Body of pancreas (tissue), 4 donors: ENCODE measurements at regions not wholly inside any gene's neighbourhood (a gene's known extent, or its start where the extent isn't known, plus 50 kb on each side); places are given as distances from the start of the nearest gene placed in this dataset.

Experiments
- ATAC-seq: fragments of 150-250 bp; one replicate; pipeline ENCODE4 v1.9.1; 2016
- DNase-seq, 4 donors: peaks; one replicate each; pipeline ENCODE4 v3.0.0-alpha.2; 2019
- H3K27ac ChIP-seq, 4 donors: fragments of 200-600 bp; sonication (generic); 1 replicate in 3 of 4; 2 replicates in 1 of 4; pipeline versions ENCODE4 v1.5.1 to v1.6.1; 2016 to 2019; ENCODE audit warnings: mild to moderate bottlenecking in 1 of 4, mixed read lengths in 1 of 4, moderate library complexity in 1 of 4
- H3K27me3 ChIP-seq, 2 donors: fragments of 200-600 bp; sonication (generic); one replicate each; pipeline ENCODE4 v1.6.0; 2016; ENCODE audit warnings: mild to moderate bottlenecking in 1 of 2
- H3K36me3 ChIP-seq, 2 donors: fragments of 200-600 bp; sonication (generic); replicated peaks in 1 of 2; 2 replicates each; pipeline ENCODE4 v1.5.1; 2016; ENCODE audit warnings: low read depth in 2 of 2; ENCODE audit not compliant: insufficient read depth in 1 of 2
- H3K4me1 ChIP-seq: fragments of 200-600 bp; sonication (generic); one replicate; pipeline ENCODE4 v1.6.0; 2016
- H3K4me3 ChIP-seq, 2 donors: fragments of 200-600 bp; sonication (generic); 1 replicate in 1 of 2; 2 replicates in 1 of 2; pipeline ENCODE4 v1.5.1; 2016 to 2019
- H3K9me3 ChIP-seq, 3 donors: fragments of 200-600 bp; sonication (generic); 1 replicate in 2 of 3; 2 replicates in 1 of 3; pipeline ENCODE4 v1.5.1; 2016
- CTCF ChIP-seq, 7 experiments: fragments of 450-650 bp in 4 of 7; fragments of 200-600 bp in 3 of 7; sonication (generic) in 3 of 7; IDR thresholded peaks; one replicate each; pipeline ENCODE4 v1.5.1; 2016 to 2019; ENCODE audit warnings: antibody characterized with exemption in 7 of 7
- POLR2A ChIP-seq, 3 donors: fragments of 450-650 bp; IDR thresholded peaks; one replicate each; pipeline ENCODE4 v1.6.1; 2016; ENCODE audit warnings: antibody characterized with exemption in 3 of 3, mild to moderate bottlenecking in 2 of 3
- WGBS, 2 donors: methylation state at CpG; one replicate each; pipeline ENCODE4 v1.1.5; 2017; 5-methylcytosine and 5-hydroxymethylcytosine counted together
- intact Hi-C: fragments of 100-400 bp; cut with DNase I; formaldehyde crosslinking; loops from one replicate; pipeline ENCODE4 v1.15.1; 2023

- intact Hi-C loops: no loop called here
- Histone ChIP-seq H3K4me3 (no peak overlapping the region), H3K4me1 (no peaks in the 10 kb centered on the region), H3K27ac (no peak overlapping the region), H3K27me3 (no peaks in the 10 kb centered on the region), H3K9me3 (no peaks in the 10 kb centered on the region), H3K36me3 (no peaks in the 10 kb centered on the region)
- WGBS, 2 donors: 31 to 50% methylated on average over 1 of the region's 1 CpG
- no peak for TF ChIP-seq POLR2A (IDR thresholded peaks at IDR 0.05)
- no peak for TF ChIP-seq CTCF (IDR thresholded peaks at IDR 0.05)
- ATAC-seq (no peak), DNase-seq (no peak)
Measured at GRCh38 chr21:18069875-18070274, 174.8 kb upstream of the CHODL start.

- intact Hi-C loops: no loop called here
- Histone ChIP-seq H3K27me3 (no peaks in the 10 kb centered on the region), H3K27ac (no peak overlapping the region), H3K4me1 (no peaks in the 10 kb centered on the region), H3K36me3 (no peaks in the 10 kb centered on the region), H3K4me3 (no peak overlapping the region), H3K9me3 (no peaks in the 10 kb centered on the region)
- no peak for DNase-seq
- 40 to 41% methylated on average over 1 of the region's 1 CpG for WGBS, 2 donors
- TF ChIP-seq CTCF (IDR thresholded peaks at IDR 0.05) (no peak), POLR2A (IDR thresholded peaks at IDR 0.05) (no peak)
- no peak for ATAC-seq
Measured at GRCh38 chr21:18060402-18060801, 184.2 kb upstream of the CHODL start.

GRCh38 chr21:18058731-18059398 lies 185.8 kb upstream of the CHODL start:
- intact Hi-C loops: no loop called here
- no peaks in the 10 kb centered on the region for H3K4me1 ChIP-seq
- H3K36me3 ChIP-seq: no peaks in the 10 kb centered on the region
- TF ChIP-seq CTCF (IDR thresholded peaks at IDR 0.05): no peak
- TF ChIP-seq POLR2A (IDR thresholded peaks at IDR 0.05): no peak
- H3K4me3 ChIP-seq: no peak overlapping the region
- 50 to 65% methylated on average over 3 of the region's 3 CpGs for WGBS, 2 donors
- no peaks in the 10 kb centered on the region for H3K9me3 ChIP-seq
- DNase-seq (no peak), ATAC-seq (no peak)
- no peak overlapping the region for H3K27ac ChIP-seq
- no peaks in the 10 kb centered on the region for H3K27me3 ChIP-seq

- no peak for DNase-seq
- intact Hi-C loops: no loop called here
- TF ChIP-seq POLR2A (IDR thresholded peaks at IDR 0.05) (no peak), CTCF (IDR thresholded peaks at IDR 0.05) (no peak)
- ATAC-seq: no peak
- H3K36me3 ChIP-seq: no peaks in the 10 kb centered on the region
- WGBS, 2 donors: 67% methylated on average over 1 of the region's 1 CpG
- no peaks in the 10 kb centered on the region for H3K9me3 ChIP-seq
- H3K4me1 ChIP-seq: no peaks in the 10 kb centered on the region
- H3K27ac ChIP-seq: no peak overlapping the region
- H3K4me3 ChIP-seq: no peak overlapping the region
- no peaks in the 10 kb centered on the region for H3K27me3 ChIP-seq
Measured at GRCh38 chr21:18053151-18053550, 191.5 kb upstream of the CHODL start.

- Histone ChIP-seq H3K27me3 (no peaks in the 10 kb centered on the region), H3K4me1 (no peaks in the 10 kb centered on the region), H3K36me3 (no peaks in the 10 kb centered on the region), H3K9me3 (no peaks in the 10 kb centered on the region), H3K4me3 (no peak overlapping the region), H3K27ac (no peak overlapping the region)
- intact Hi-C loops: no loop called here
- ATAC-seq (no peak), DNase-seq (no peak)
- TF ChIP-seq CTCF (IDR thresholded peaks at IDR 0.05) (no peak), POLR2A (IDR thresholded peaks at IDR 0.05) (no peak)
- WGBS, 2 donors: 56 to 68% methylated on average over 2 of the region's 2 CpGs
Measured at GRCh38 chr21:18049461-18049860, 195.2 kb upstream of the CHODL start.
